ENCODE measurements at regions not wholly inside any gene's neighbourhood (a gene's known extent, or its start where the extent isn't known, plus 50 kb on each side); places are given as distances from the start of the nearest gene placed in this dataset.
"Not testable (repeated sequence)": the region's sequence is repeated elsewhere in the genome, so short reads cannot be mapped to it uniquely, and the experiment has no call there.

GRCh38 chr10:81725851-81726250, 149.1 kb upstream of the NRG3 start:
- Histone ChIP-seq H3K27ac (ENCODE audit: low read length) (no peak overlapping the region), H3K36me3 (ENCODE audit: control insufficient read depth in 1 of 2, insufficient read depth in 2 of 2, low read length in 2 of 2) (no peaks in the 10 kb centered on the region), H3K4me3 (ENCODE audit: low read depth in 1 of 2, low read length in 2 of 2) (no peak overlapping the region), H3K9me3 (ENCODE audit: control insufficient read depth in 1 of 2, low read length in 2 of 2) (no peaks in the 10 kb centered on the region), H3K4me1 (ENCODE audit: control insufficient read depth in 1 of 2, insufficient read depth in 2 of 2, low read length in 2 of 2) (no peaks in the 10 kb centered on the region), H3K27me3 (ENCODE audit: low read depth, low read length) (no peaks in the 10 kb centered on the region)

- Histone ChIP-seq H3K4me3 (ENCODE audit: low read depth in 1 of 2, low read length in 2 of 2) (no peak overlapping the region), H3K27me3 (ENCODE audit: low read depth, low read length) (no peaks in the 10 kb centered on the region), H3K4me1 (ENCODE audit: control insufficient read depth in 1 of 2, insufficient read depth in 2 of 2, low read length in 2 of 2) (no peaks in the 10 kb centered on the region), H3K9me3 (ENCODE audit: control insufficient read depth in 1 of 2, low read length in 2 of 2) (no peaks in the 10 kb centered on the region), H3K27ac (ENCODE audit: low read length) (no peak overlapping the region), H3K36me3 (ENCODE audit: control insufficient read depth in 1 of 2, insufficient read depth in 2 of 2, low read length in 2 of 2) (no peaks in the 10 kb centered on the region)
These were observed 146.3 kb upstream of the NRG3 start for GRCh38 chr10:81728692-81729091.

DNA sequence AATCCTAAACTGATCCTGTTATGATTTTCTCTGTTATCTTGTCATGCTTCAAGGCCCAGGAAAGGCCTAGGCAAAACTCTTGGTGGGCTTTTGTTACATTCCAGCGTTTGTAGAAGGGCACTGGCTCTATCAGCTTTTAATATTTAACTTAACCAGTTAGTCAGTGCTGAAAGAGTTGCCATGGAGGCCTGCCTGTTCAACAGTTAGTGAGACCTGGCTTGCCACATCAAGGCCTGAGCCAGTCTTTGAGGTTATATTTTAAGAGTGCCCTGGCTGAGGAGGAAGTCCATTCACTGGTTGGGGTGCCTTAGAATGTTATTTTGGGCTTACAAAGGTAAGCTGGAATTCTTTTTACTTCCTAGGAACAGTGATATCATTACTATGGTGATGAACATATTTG, 144.1 kb upstream of the NRG3 start:
- Histone ChIP-seq H3K4me1 (ENCODE audit: control insufficient read depth in 1 of 2, insufficient read depth in 2 of 2, low read length in 2 of 2) (no peaks in the 10 kb centered on the region), H3K9me3 (ENCODE audit: control insufficient read depth in 1 of 2, low read length in 2 of 2) (peaks cover 0 to 5% of the 10 kb centered on the region in 2 donors), H3K27me3 (ENCODE audit: low read depth, low read length) (no peaks in the 10 kb centered on the region), H3K27ac (ENCODE audit: low read length) (no peak overlapping the region), H3K36me3 (ENCODE audit: control insufficient read depth in 1 of 2, insufficient read depth in 2 of 2, low read length in 2 of 2) (no peaks in the 10 kb centered on the region), H3K4me3 (ENCODE audit: low read depth in 1 of 2, low read length in 2 of 2) (no peak overlapping the region)

DNA sequence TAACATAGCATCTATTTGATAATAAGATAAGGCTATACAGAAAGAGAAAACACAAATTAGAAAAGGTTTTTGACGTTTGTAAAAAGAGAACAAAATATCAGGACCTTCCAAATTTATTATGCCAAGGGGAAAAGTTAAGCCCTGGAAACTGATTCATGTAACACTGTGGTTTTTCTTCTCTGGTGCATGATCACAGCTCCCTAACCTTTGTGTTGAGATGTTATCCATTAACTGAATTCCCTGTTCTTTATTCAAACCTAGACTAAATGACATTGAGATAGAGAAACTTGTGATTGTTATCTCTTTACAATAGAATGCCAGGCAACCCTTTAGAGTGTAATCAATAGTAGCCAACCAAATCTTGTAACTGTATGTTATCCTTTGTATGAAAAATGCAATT, 141.5 kb upstream of the NRG3 start:
- Histone ChIP-seq H3K9me3 (ENCODE audit: control insufficient read depth in 1 of 2, low read length in 2 of 2) (peaks cover 0 to 8% of the 10 kb centered on the region in 2 donors), H3K4me3 (ENCODE audit: low read depth in 1 of 2, low read length in 2 of 2) (no peak overlapping the region), H3K36me3 (ENCODE audit: control insufficient read depth in 1 of 2, insufficient read depth in 2 of 2, low read length in 2 of 2) (no peaks in the 10 kb centered on the region), H3K27me3 (ENCODE audit: low read depth, low read length) (no peaks in the 10 kb centered on the region), H3K4me1 (ENCODE audit: control insufficient read depth in 1 of 2, insufficient read depth in 2 of 2, low read length in 2 of 2) (no peaks in the 10 kb centered on the region), H3K27ac (ENCODE audit: low read length) (no peak overlapping the region)

- not testable (repeated sequence) for H3K4me3 ChIP-seq (ENCODE audit: low read depth in 1 of 2, low read length in 2 of 2); H3K27ac ChIP-seq (ENCODE audit: low read length); H3K9me3 ChIP-seq (ENCODE audit: control insufficient read depth in 1 of 2, low read length in 2 of 2); H3K27me3 ChIP-seq (ENCODE audit: low read depth, low read length); H3K36me3 ChIP-seq (ENCODE audit: control insufficient read depth in 1 of 2, insufficient read depth in 2 of 2, low read length in 2 of 2); H3K4me1 ChIP-seq (ENCODE audit: control insufficient read depth in 1 of 2, insufficient read depth in 2 of 2, low read length in 2 of 2)
These were observed 139.8 kb upstream of the NRG3 start for GRCh38 chr10:81735167-81735566.

DNA sequence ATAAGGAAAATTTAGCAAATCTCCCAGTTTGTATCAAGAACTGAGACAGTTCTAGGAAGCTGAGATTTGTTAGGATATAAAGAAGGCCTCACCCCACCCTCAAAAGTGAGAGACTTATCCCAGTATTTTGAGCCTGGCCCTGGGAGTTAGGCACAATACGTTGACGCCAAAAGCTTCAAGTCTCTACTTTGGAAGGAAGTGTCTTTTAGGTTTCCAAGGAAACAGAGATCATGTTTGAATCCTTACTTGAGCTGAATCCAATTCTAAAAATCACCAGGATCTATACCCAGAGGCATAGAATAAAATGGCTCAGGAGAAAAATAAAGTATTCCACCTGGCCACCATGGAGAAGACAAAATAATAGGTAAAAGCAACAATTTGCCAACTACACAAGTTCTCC, 115.9 kb upstream of the NRG3 start:
- no peaks in the 10 kb centered on the region for H3K36me3 ChIP-seq (ENCODE audit: control insufficient read depth in 1 of 2, insufficient read depth in 2 of 2, low read length in 2 of 2)
- no peaks in the 10 kb centered on the region for H3K27me3 ChIP-seq (ENCODE audit: low read depth, low read length)
- no peaks in the 10 kb centered on the region for H3K4me1 ChIP-seq (ENCODE audit: control insufficient read depth in 1 of 2, insufficient read depth in 2 of 2, low read length in 2 of 2)
- H3K4me3 ChIP-seq (ENCODE audit: low read depth in 1 of 2, low read length in 2 of 2), result no peak overlapping the region
- H3K27ac ChIP-seq (ENCODE audit: low read length), result no peak overlapping the region
- peaks cover 0 to 4% of the 10 kb centered on the region in 2 donors for H3K9me3 ChIP-seq (ENCODE audit: control insufficient read depth in 1 of 2, low read length in 2 of 2)

DNA sequence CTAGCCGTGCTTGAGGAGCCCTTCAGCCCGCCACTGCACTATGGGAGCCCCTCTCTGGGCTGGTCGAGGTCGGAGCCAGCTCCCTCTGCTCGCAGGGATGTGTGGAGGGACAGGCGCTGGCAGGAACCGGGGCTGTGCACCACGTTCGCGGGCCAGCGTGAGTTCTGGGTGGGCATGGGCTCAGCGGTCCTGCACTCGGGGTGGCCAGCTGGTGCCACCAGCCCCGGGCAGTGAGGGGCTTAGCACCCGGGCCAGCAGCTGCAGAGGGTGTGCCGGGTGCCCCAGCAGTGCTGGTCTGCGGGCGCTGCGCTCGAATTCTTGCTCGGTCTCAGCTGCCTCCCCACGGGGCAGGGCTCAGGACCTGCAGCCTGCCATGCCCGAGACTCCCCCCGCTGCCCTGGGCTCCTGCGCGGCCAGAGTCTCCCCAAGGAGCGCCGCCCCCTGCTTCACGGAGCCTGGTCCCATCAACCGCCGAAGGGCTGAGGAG, 90.8 kb upstream of the NRG3 start:
- peaks cover 0 to 3% of the 10 kb centered on the region in 2 donors for H3K9me3 ChIP-seq (ENCODE audit: control insufficient read depth in 1 of 2, low read length in 2 of 2)
- no peak overlapping the region for H3K27ac ChIP-seq (ENCODE audit: low read length)
- H3K27me3 ChIP-seq (ENCODE audit: low read depth, low read length), result no peaks in the 10 kb centered on the region
- H3K36me3 ChIP-seq (ENCODE audit: control insufficient read depth in 1 of 2, insufficient read depth in 2 of 2, low read length in 2 of 2), result no peaks in the 10 kb centered on the region
- H3K4me3 ChIP-seq (ENCODE audit: low read depth in 1 of 2, low read length in 2 of 2), result no peak overlapping the region
- H3K4me1 ChIP-seq (ENCODE audit: control insufficient read depth in 1 of 2, insufficient read depth in 2 of 2, low read length in 2 of 2), result no peaks in the 10 kb centered on the region

DNA sequence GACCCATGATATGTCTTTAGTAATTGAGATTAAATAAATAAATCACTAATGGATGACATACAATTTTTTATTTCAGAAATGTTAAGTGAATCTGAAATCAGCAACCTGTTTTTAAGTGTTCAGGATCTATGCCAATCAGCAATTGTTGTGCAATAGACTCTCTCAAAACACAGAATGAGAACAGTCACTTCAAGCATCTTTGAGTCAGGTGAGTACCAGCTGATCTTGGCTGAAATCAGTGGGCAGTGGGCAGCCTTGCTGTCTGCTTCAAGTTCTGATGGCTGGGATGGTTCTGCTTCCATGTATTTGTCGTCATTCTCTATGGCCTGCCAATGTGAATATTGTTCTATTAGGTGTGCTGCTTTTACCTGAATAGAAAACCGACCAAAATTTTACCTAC, 82.3 kb upstream of the NRG3 start:
- H3K4me3 ChIP-seq (ENCODE audit: low read depth in 1 of 2, low read length in 2 of 2), result no peak overlapping the region

DNA sequence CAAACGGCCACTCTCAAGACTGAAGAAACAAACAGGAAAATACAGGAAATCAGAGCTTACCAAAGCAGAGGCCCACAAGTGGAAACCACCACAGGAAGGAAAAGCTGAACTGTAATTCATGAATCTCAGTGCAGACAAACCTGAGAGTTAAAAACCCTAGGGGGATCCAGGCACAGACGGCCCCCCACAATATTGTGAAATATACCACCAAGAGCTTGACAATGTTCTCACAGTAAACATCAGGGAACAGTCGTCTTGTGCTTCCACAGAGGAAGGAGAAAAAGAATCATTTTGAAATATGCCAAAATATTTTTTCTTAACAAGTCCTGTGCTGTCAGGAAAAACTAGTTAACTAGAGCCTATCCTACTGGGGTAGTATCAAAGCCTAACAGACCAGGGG, 68.2 kb upstream of the NRG3 start:
- Histone ChIP-seq H3K27me3 (ENCODE audit: low read depth, low read length) (no peaks in the 10 kb centered on the region), H3K4me1 (ENCODE audit: control insufficient read depth in 1 of 2, insufficient read depth in 2 of 2, low read length in 2 of 2) (no peaks in the 10 kb centered on the region), H3K4me3 (ENCODE audit: low read depth in 1 of 2, low read length in 2 of 2) (no peak overlapping the region), H3K9me3 (ENCODE audit: control insufficient read depth in 1 of 2, low read length in 2 of 2) (peaks cover 0 to 12% of the 10 kb centered on the region in 2 donors), H3K27ac (ENCODE audit: low read length) (no peak overlapping the region), H3K36me3 (ENCODE audit: control insufficient read depth in 1 of 2, insufficient read depth in 2 of 2, low read length in 2 of 2) (no peaks in the 10 kb centered on the region)

More for the DNA sequence above, 82.3 kb upstream of the NRG3 start:
- H3K4me1 ChIP-seq (ENCODE audit: control insufficient read depth in 1 of 2, insufficient read depth in 2 of 2, low read length in 2 of 2), result no peaks in the 10 kb centered on the region
- H3K36me3 ChIP-seq (ENCODE audit: control insufficient read depth in 1 of 2, insufficient read depth in 2 of 2, low read length in 2 of 2), result no peaks in the 10 kb centered on the region
- H3K27ac ChIP-seq (ENCODE audit: low read length), result no peak overlapping the region
- H3K9me3 ChIP-seq (ENCODE audit: control insufficient read depth in 1 of 2, low read length in 2 of 2), result no peaks in the 10 kb centered on the region
- H3K27me3 ChIP-seq (ENCODE audit: low read depth, low read length), result no peaks in the 10 kb centered on the region

GRCh38 chr10:81814842-81815241, 60.2 kb upstream of the NRG3 start:
- H3K4me3 ChIP-seq (ENCODE audit: low read depth in 1 of 2, low read length in 2 of 2), result no peak overlapping the region
- no peaks in the 10 kb centered on the region for H3K4me1 ChIP-seq (ENCODE audit: control insufficient read depth in 1 of 2, insufficient read depth in 2 of 2, low read length in 2 of 2)
- no peaks in the 10 kb centered on the region for H3K36me3 ChIP-seq (ENCODE audit: control insufficient read depth in 1 of 2, insufficient read depth in 2 of 2, low read length in 2 of 2)
- H3K27ac ChIP-seq (ENCODE audit: low read length), result no peak overlapping the region
- H3K27me3 ChIP-seq (ENCODE audit: low read depth, low read length), result no peaks in the 10 kb centered on the region
- peaks cover 0 to 4% of the 10 kb centered on the region in 2 donors for H3K9me3 ChIP-seq (ENCODE audit: control insufficient read depth in 1 of 2, low read length in 2 of 2)

DNA sequence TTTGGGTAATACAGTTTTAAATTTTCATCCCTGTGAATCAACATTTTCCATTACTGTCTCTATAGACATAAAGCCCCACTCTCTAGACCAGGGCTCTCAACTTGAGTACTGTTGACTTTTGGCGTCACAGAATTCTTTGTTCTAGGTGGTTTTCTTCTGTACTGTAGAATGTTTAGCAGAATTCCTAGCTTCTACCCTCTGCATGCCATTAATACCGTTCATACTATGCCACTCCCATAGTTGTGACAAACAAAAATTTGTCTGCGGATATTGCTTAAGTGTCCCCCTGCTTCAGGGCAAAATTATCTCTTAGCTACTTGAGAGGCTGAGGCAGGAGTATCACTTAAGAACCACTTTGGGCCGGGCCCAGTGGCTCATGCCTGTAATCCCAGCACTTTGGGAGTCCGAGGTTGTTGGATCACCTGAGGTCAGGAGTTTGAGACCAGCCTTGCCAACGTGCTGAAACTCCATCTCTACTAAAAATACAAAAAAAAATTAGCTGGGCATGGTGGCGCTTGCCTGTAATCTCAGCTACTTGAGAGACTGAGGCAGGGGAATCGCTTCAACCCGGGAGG, 57.3 kb upstream of the NRG3 start:
- no peaks in the 10 kb centered on the region for H3K36me3 ChIP-seq (ENCODE audit: control insufficient read depth in 1 of 2, insufficient read depth in 2 of 2, low read length in 2 of 2)
- no peaks in the 10 kb centered on the region for H3K4me1 ChIP-seq (ENCODE audit: control insufficient read depth in 1 of 2, insufficient read depth in 2 of 2, low read length in 2 of 2)
- H3K27me3 ChIP-seq (ENCODE audit: low read depth, low read length), result no peaks in the 10 kb centered on the region
- no peak overlapping the region for H3K4me3 ChIP-seq (ENCODE audit: low read depth in 1 of 2, low read length in 2 of 2)
- H3K9me3 ChIP-seq (ENCODE audit: control insufficient read depth in 1 of 2, low read length in 2 of 2), result no peaks in the 10 kb centered on the region
- no peak overlapping the region for H3K27ac ChIP-seq (ENCODE audit: low read length)

DNA sequence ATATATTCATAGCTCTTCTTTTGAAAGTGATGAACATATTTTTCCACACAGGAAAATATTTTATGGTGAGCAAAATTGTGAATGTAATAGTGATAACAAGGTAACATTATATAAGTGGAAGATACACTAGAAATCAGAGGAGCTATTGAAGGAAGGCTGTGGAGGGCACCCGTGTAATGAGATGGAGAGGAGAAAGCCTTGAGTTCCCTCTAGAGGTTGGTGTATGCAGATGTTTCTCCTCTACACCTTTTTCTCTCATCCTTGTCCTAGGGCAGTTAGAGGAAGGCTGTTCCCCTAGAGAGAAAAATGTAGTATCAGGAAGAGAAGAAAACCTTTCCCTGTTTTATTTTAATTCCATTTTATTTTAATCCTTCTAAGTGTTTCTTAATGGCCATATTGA, 54.6 kb upstream of the NRG3 start:
- no peak overlapping the region for H3K27ac ChIP-seq (ENCODE audit: low read length)
- H3K27me3 ChIP-seq (ENCODE audit: low read depth, low read length), result no peaks in the 10 kb centered on the region
- no peak overlapping the region for H3K4me3 ChIP-seq (ENCODE audit: low read depth in 1 of 2, low read length in 2 of 2)
- no peaks in the 10 kb centered on the region for H3K4me1 ChIP-seq (ENCODE audit: control insufficient read depth in 1 of 2, insufficient read depth in 2 of 2, low read length in 2 of 2)
- H3K36me3 ChIP-seq (ENCODE audit: control insufficient read depth in 1 of 2, insufficient read depth in 2 of 2, low read length in 2 of 2), result no peaks in the 10 kb centered on the region
- H3K9me3 ChIP-seq (ENCODE audit: control insufficient read depth in 1 of 2, low read length in 2 of 2), result no peaks in the 10 kb centered on the region

Measured in muscle layer of duodenum (tissue), 2 donors.